LHCN-M2 (cell line): ENCODE measurements at regions not wholly inside any gene's neighbourhood (a gene's known extent, or its start where the extent isn't known, plus 50 kb on each side); places are given as distances from the start of the nearest gene placed in this dataset.
"Not testable (repeated sequence)": the region's sequence is repeated elsewhere in the genome, so short reads cannot be mapped to it uniquely, and the experiment has no call there.

Source experiments
- DNase-seq: peaks from one replicate; pipeline ENCODE4 v3.0.0-alpha.2; 2012; ENCODE audit warnings: low read depth

DNA sequence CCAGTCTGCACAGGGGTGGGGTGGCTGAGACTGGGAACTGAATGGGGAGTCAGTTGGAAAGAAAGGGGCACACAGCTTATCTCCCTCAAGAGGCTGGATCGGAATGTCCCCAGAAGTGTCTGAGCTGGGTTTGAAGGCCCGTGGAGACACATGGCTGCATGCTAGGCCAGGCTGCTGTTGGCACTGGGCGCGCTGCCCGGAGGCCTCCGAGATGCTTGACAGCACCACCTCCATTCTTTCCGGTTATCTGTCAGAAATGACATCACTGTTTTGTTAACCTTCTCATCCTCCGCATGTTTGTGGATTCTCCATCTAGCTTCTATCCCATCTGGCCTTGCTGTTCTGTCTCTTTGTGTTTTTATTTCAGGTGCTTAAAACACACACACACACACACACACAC is 85.5 kb downstream of the APIP start:
- DNase-seq: no peak

DNA sequence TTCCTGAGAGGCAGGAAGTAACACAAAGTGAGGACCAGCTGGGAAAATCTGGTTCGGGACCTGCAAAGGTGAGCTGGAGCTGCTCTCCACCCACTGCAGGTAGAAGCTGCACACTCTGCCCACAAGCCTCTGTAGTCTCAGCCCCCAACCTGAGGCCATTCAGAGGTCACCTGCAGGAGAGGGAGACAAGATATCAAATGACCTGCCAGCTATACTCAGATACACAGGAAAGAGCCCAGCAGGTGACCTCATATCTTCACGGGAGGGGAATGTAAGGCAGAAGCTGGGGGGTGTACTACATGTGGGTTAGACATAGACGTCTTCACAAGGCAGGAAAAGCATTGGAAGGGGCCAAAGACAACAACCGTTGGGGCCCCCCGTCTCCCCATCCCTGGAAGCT is 86.1 kb downstream of the APIP start:
- DNase-seq: no peak

DNA sequence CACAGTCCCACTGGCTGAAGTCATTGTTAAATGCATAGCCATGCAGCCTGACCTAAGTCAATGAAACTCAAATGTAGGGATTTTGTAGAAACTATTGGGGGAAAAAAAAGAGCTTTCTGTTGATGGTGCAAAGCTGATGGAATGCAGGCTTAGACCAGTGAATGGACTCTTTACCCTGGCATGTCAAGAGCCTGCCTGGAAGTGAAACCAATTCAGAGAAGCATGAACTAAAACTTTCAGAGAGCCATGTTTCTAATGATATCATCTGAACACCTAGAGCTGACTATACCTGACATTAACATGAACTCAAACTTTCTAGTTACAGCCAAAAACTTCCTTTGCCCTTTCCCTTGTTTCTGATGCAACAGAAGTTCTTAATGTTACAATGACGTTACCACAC is 89.0 kb downstream of the APIP start:
- no peak for DNase-seq

DNA sequence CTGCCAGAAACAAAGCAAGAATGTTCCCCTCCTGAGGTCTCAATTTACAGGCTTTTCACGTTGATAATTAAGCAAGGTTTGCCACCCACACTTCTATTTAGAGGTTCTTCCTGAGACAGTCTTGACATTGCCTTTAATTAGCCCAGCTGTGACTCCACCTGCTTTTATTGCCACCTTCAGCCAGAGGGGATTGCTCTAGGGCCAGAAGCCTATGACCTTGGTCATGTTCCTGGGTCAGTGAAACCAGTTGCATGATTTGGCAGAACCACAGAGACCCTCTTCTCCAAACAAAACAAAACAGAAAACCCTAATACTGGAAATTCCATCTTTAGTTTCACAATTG is 89.8 kb downstream of the APIP start:
- no peak for DNase-seq

DNA sequence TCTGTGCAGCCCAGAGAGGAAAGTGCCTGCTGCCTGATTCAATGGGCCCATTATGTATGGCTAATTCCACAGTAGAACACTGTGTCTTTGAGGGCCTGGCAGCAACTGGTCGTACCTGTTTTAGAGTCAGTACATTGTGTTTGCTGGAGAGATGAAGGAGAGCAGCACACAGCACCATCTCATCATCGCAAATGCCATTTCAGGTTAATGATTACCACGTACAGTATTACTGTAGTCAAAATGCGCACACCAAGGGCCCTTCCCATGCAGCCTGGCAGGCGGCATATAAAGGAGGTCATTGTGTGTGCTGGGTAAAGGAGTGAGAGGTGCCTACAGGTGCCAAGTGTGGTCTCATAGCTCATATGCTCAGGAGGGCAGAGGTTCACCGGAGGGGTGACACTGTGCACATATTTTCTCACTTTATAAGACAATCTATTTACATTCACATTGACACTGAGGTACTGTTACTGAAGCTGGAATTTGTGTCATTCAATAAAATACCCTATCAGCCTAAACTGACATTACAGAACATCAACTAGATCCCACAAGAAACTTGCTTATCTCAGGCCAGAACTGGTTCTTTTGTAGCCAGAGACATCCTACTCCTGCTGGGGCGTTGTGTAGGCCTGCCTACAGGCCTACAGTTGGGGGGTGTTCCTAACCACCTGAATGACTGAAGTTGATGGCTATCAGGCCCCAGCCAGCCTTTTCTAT is 90.4 kb downstream of the APIP start:
- DNase-seq: no peak

DNA sequence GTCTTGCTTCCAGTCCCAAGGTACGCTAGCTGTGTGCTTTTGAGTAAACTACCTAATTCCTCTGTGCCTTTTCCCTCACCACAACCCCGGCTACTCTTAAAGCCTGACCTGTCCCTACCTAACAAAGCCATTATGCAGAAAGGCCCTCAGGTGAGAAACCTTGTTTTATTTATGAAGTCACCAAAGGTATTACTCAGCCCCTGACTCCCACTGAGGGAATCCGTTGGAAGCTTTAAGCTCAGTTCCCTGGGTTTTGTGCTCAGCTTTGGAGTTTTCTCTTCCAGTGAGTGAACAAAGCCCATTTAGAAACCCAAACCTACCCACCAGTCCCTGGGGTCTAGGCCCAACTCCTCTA is 90.9 kb downstream of the APIP start:
- DNase-seq: no peak

DNA sequence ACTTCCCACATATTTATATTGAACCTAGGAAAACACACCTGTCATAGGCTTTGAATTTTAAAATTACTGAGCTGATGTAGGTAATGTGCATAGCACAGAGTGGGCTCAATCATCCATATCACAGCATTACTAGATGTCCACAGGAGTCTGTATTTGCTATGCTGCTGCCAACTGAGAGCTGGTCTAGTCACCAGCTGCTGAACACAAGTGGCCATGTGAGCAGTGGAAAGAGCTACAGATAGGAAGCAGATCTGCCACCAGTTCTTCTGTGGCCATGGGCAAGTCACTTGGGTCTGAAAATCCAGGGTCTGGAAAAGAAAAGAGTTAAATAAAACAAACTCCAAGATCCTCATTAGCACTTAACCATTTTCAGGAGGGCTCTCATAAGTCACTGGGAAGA is 91.8 kb downstream of the APIP start:
- no peak for DNase-seq

DNA sequence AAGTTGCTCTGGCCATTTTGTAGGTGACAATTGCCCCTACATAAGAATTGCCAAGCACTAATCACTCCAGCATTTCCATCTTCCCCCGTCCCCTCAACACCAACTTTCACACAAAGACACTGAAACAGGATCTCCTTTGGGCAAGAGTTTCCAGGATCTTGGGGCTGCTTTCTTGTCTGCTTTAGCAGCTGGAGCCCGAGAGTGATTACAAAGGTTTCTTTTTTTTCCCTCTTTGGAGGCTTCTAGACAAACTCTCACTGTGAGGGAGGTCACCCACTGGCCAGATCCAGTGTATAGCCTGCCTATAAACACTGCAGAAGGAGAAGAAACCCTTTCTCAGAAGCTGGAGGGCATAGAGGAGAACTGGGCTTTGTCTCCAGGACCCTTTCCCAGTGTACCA is 92.5 kb downstream of the APIP start:
- DNase-seq: no peak

DNA sequence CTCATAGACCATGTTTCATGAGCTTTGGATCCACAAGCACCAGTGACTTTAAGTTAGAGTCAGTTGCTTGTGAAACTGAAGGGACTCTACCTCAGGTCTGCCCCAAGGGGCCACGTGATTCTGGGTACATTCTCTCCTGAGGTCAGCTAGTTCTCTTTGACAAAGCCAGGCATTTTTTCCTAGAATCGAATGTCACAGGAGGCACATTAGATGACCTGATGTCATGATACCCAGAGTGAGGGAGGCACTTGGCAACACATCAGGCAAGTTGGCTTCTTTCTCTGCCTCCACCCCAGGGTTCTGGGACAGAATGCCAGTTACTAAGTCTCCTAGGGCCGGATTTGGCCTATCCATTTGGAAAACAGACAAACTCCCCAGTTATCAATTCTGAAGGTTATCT is 93.0 kb downstream of the APIP start:
- DNase-seq: no peak

DNA sequence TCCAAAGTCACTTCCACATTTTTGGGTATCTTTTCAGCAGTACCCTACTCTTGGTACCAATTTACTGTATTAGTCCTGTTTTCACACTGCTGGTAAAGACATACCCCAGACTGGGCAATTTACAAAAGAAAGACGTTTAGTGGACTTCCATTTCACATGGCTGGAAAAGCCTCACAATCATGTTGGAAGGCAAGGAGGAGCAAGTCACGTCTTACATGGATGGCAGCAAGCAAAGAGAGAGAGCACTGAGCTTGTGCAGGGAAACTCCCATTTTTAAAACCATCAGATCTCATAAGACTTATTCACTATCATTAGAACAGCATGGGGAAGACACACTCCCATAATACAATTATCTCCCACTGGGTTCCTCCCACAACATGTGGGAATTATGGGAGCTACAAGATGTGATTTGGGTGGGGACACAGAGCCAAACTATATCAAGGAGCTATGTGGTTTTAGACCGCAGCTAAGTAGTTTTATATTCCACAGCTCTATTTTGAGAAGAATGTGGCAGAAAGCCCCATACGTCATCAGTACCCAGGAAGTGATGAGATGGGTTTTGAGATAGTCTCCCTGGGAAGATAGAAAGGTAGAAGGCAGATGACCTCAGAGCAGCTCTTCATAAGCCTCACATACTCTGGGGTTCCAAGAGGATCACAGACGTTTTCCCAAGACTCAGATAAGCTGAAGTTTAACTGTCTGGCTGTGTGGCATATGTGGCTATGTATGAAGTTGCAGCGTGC is 96.3 kb downstream of the APIP start:
- no peak for DNase-seq

DNA sequence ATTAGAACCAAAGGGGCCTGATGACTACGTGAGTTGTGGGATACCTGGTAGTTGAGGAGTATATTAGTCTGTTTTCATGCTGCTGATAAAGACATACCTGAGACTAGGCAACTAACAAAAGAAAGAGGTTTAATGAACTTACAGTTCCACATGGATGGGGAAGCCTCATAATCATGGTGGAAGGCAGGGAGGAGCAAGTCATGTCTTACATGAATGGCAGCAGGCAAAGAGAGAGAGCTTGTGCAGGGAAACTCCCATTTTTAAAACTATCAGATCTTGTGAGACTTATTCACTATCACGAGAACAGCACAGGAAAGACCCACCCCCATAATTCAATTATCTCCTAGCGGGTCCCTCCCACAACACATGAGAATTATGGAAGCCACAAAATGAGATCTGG is 98.4 kb downstream of the APIP start:
- not testable (repeated sequence) for DNase-seq

DNA sequence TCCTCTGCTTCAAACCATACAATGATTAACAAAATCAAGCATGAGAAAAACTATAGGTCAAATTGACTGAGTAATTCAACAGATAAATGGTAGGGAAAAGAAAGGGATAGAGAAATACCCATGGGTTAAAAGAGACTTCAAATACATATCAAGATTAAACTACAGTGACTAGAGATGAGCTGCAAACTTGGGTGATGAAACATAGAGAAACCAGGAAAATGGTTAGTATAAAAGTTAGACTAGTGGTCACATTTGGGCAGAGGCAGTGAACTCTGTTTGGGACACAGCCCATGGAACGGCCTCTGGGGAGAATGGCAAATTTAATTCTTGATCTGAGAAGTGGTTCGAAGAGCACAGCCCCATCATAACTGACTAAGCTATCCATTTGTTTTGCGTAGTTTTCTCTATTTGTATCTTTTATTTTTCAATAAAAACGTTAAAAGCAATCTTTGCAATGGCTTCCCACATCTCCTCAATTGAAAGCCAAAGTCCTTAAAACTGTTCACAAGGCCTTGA is 99.4 kb downstream of the APIP start:
- no peak for DNase-seq

DNA sequence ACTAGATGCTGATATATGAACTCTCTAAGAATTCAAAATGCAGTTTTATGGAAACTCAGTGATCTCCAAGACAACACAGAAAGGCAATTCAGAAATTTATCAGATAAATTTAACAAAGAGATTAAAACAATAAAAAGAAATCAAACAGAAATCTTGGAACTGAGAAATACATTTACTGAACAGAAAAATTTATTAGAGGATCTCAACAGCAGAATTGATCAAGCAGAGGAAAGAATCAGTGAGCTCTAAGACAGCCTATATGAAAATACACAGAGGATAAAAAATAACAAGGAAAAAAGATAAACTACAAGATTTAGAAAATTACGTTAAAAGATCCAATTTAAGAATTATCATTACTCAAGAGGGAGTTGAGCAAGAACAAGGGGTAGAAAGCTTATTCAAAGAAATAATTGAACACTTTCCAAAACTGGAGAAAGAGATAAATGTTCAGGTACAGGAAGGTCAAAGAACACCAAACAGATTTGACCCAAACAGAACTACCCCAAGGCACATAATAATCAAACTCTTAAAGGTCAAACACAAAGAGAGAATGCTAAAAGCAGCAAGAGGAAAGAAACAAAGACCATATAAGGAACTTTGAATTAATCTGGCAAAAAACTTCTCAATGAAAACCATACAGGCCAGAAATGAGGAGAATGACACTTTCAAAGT is 103.1 kb downstream of the APIP start:
- no peak for DNase-seq

DNA sequence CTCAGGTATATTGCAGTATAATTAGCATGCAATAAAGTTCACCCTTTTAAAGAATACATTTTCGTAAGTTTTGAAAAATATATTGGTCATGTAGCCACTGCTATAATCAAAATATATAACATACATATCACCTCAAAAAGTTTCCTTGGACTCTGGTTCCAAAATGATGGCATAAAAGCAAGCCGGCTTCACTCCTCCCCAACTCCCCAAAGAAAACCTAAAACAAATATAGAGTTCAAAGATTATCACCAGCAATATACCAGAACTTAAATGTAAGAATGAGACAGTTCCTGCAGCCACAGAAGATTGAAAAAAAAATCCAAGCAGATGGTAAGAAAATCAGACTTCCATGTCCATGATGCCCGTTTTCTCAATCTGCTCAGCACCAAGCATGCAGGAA is 104.3 kb downstream of the APIP start:
- no peak for DNase-seq

DNA sequence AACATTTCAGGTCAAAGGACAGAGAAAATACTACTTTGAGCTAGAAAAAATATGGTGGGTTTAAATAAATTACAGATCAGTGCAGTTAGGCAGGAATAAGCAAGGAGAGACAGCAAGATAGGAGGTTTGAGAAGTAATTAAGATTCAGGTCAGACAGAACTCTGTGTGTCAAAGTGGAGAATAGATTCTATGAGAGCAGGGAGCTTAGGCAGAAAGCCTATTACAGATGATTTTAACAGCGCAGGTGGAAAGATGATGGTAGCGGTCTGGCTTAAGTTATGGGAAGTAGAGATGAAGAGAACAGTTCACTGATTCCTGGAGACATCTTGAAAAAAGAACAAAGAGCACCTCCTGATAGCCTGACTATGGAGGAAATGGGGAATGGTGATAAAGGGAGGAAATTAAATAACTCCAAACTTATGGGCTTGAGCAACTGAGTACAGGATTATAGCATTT is 106.0 kb downstream of the APIP start:
- no peak for DNase-seq

DNA sequence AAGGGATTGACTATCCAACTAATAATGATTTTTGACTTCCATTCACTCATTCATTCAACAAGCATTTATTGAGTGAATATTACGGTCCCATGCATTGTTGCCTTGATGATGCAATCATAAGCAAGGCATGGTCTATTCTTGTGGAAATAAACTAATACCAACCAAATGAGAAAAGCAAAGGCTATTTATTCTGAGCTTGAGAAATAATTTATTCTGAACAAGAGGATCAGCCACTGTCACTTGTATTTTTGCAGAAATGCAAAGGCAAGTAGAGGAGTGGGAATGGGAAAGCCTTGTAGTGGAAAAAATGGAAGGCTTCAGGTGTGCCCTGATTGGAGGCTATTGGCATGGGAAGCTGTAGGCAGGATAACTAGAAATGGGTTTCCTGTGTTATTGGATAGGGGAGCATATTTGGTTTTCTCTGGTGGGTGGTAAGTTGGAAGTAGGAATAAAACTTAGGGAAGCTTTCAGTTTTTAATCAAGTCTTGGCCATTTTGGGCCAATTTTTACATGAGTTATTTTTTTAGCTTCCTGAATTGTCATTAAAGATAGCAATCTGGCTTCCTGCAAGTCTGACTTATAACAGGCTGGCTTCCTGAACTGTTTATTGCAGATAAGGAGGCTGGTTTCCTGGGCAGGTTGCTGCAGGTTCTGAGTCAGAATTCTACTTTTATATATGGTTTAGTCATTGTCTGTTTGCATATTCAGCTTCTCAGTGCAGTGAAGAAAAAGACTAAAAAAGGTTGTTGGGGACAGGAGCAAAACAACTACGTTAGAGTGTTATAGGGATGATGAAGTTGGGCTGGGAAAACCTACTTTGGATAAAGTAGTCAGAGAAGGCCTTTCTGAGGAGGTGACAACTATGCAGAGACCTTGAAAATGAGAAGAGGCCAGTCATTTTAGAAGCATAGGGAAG is 106.7 kb downstream of the APIP start:
- no peak for DNase-seq

DNA sequence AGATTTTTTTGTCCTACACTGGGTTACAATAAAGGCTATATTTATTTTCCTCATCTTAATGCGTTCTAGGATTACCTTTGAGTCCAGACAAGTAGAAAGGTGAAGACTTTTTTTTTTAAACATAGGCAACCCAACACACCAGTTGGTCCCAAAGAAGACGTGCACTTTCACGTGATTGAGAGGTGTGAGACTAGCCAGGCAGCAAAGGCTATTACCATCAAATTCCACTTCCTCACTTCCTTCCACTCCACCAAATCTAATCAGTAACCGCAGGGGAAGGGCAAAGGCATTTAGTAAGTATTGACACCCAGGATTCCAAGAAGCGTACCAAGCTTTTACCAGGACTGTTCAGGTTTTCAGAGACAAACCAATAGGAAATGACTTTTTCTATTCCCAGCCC is 109.3 kb downstream of the APIP start:
- no peak for DNase-seq

DNA sequence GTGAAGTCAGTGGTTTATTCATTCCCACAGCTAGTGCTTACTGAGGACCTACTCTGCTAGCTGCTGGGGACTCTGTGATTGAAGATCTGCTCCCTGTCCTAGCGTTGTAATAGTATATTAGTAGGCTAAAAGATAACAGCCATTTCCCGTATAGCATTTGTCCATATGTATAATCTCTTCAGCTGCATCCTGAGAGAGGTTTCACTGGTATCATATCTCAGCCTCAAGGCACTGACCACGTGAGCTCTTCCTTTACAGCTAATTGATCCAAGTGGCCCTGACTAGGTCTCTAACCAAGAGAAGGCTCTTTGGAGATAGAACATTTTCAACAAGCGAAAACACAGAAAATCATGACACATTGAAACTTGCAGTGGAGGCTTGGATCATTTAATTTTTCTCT is 110.2 kb downstream of the APIP start:
- DNase-seq: no peak

DNA sequence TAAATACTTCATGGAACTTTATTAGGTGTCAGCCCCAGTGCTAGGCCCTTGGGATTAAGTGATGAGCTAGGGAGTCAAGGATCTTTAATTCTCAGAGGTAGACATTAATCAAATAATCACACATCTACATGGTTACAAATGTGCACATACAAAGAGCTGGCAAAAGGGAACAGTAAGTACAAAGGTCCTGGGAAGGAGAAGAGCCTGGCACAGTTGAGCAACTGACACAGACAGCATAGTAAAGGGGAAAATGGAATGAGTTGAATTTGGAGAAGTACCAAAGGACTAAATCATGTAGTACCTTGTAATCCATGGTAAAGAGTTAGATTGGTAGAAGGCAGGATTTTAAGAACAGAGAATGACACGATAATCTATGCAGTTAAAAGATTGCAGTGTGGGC is 116.3 kb downstream of the APIP start:
- DNase-seq: no peak

DNA sequence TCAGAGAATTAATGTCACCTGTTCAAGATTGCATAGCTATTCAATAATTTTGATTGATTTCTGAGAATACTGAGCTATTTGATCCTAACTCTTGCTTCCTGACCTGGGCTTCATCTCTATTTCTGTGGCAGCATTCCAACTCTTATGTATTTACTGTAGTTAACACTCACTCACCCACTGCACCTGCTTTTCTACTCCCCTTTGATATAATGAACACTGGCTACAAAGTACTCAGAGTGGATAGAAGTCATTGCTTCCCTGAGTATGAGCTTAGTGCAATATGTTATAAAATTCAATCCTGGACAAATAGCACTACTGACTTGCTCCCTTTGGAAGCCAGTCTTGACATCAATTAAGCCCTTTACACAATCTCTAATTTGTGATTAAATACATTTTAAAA is 117.2 kb downstream of the APIP start:
- DNase-seq: no peak

DNA sequence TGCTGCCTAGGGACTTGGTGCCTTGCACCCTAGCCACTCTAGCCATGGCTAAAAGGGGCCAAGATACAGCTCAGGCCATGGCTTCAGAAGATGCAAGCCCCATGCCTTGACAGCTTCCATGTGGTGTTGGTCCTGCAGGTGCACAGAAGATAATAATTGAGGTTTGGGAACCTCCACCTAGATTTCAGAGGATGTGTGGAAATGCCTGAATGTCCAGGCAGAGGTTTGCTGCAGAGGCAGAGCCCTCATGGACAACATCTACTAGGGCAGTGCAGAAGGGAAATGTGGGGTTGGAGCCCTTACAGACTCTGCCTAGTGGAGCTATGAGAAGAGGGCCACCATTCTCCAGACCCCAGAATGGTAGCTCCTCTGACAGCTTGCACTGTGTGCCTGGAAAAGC is 118.7 kb downstream of the APIP start:
- DNase-seq: not testable (repeated sequence)

DNA sequence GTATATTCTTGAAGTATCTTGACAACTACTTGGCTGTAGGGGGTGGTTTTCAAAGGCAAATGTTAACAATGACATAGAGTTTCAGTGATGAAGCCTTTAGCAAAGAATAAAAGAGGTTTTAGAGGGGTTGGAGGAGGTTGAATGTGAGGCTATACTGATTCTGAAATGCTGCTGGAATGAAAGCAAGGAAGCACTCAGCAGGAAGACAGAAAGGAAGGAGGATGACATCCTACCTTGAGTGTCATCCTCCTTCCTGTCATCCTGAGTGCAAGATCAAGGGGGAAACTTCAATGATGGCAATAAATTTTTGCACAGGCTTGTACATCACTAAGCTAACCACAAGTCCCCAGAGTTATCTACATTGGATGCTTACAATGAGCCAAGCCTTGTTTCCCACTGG is 120.5 kb downstream of the APIP start:
- DNase-seq: no peak
